HCT116 (cell line): ENCODE measurements at regions not wholly inside any gene's neighbourhood (a gene's known extent, or its start where the extent isn't known, plus 50 kb on each side); places are given as distances from the start of the nearest gene placed in this dataset.

ENCODE experiments used
- ATAC-seq: fragments of 200-7000 bp; cut with Tn5 transposase; 2 replicates; pipeline ENCODE4 v1.9.1; 2020; ENCODE audit warnings: mild to moderate bottlenecking, moderate library complexity
- BruUV-seq: library from RNA; stranded (reverse); fragments of 400-500 nt; replicated peaks from 2 replicates; lab custom pipeline; 2021; lab: Mats Ljungman, UMichigan
- CTCF ChIA-PET: fragments of 300-600 bp; sonication (Branson Sonifier 250); formaldehyde crosslinking; loops from one replicate; lab custom pipeline; 2021; ENCODE audit warnings: antibody characterized with exemption; lab: Charles Lee
- POLR2A ChIA-PET: fragments of 300-600, 350-600 bp; sonication (Branson Sonifier 250); formaldehyde crosslinking; loops from one replicate; lab custom pipeline; 2021; ENCODE audit warnings: antibody characterized with exemption; lab: Charles Lee
- RAD21 ChIA-PET, 2 experiments: fragments of 300-600 bp; sonication (Branson Sonifier 250); formaldehyde crosslinking; loops; one replicate each; lab custom pipeline; 2023; ENCODE audit warnings: low total read pairs in 2 of 2; ENCODE audit not compliant: uncharacterized antibody in 2 of 2, unreplicated experiment in 2 of 2, low non-redundant PET in 1 of 2; lab: Charles Lee
- DNase-seq: peaks from one replicate; pipeline ENCODE4 v3.0.0-alpha.2; 2010; ENCODE audit warnings: low read depth, low spot score
- H2AFZ ChIP-seq: fragments of 200-600 bp; shearing (Covaris generic), sonication (generic); 2 replicates; pipeline ENCODE4 v1.6.1; 2017; ENCODE audit warnings: low read depth, mixed run types, mixed read lengths, antibody characterized with exemption, low read length; ENCODE audit not compliant: poor library complexity, severe bottlenecking
- H3K27ac ChIP-seq: 2 replicates; pipeline ENCODE4 v1.5.1; 2012; ENCODE audit warnings: low read depth, low read length
- H3K27me3 ChIP-seq: fragments of 200-600 bp; sonication (generic); 2 replicates; pipeline ENCODE4 v1.6.1; 2016; ENCODE audit warnings: mixed run types, low read length, mixed read lengths; ENCODE audit not compliant: insufficient read depth
- H3K36me3 ChIP-seq, 2 experiments: fragments of 200-500 bp in 1 of 2; fragments of 200-600 bp in 1 of 2; sonication (Bioruptor generic) in 1 of 2; sonication (generic) in 1 of 2; 2 replicates each; pipeline versions ENCODE4 v1.5.1 to v1.6.1; 2014 to 2016; ENCODE audit warnings: low read length in 2 of 2, inconsistent platforms in 1 of 2, mixed read lengths in 1 of 2, mixed run types in 1 of 2; ENCODE audit not compliant: insufficient read depth in 2 of 2, control insufficient read depth in 1 of 2
- H3K4me1 ChIP-seq, 2 experiments: fragments of 200-600 bp in 1 of 2; sonication (generic) in 1 of 2; 2 replicates each; pipeline versions ENCODE4 v1.5.1 to v1.6.1; 2012 to 2017; ENCODE audit warnings: low read length in 2 of 2, inconsistent platforms in 1 of 2, mild to moderate bottlenecking in 1 of 2, mixed read lengths in 1 of 2, mixed run types in 1 of 2, moderate library complexity in 1 of 2; ENCODE audit not compliant: insufficient read depth in 2 of 2, control insufficient read depth in 1 of 2
- H3K4me2 ChIP-seq: fragments of 200-600 bp; sonication (generic); 2 replicates; pipeline ENCODE4 v1.6.1; 2017; ENCODE audit warnings: mixed run types, low read length, mixed read lengths
- H3K4me3 ChIP-seq, 2 experiments: fragments of 200-600 bp in 1 of 2; sonication (generic) in 1 of 2; replicated peaks in 1 of 2; 2 replicates each; pipeline ENCODE4 v1.5.1; 2011 to 2016; ENCODE audit warnings: low read length in 2 of 2, control low read depth in 1 of 2, low read depth in 1 of 2, mild to moderate bottlenecking in 1 of 2, mixed read lengths in 1 of 2, mixed run types in 1 of 2
- H3K79me2 ChIP-seq: fragments of 200-600 bp; sonication (generic); 2 replicates; pipeline ENCODE4 v1.6.1; 2017; ENCODE audit warnings: mild to moderate bottlenecking, mixed run types, low read length, moderate library complexity, mixed read lengths; ENCODE audit not compliant: insufficient read depth
- H3K9ac ChIP-seq: fragments of 200-600 bp; sonication (generic); 2 replicates; pipeline ENCODE4 v1.6.1; 2016; ENCODE audit warnings: low read length, mixed read lengths
- H3K9me2 ChIP-seq: fragments of 200-600 bp; sonication (generic), shearing (Covaris generic); 2 replicates; pipeline ENCODE4 v1.6.1; 2017; ENCODE audit warnings: mixed run types, mild to moderate bottlenecking, moderate library complexity; ENCODE audit not compliant: insufficient read depth
- H3K9me3 ChIP-seq, 2 experiments: fragments of 200-500 bp in 1 of 2; fragments of 200-600 bp in 1 of 2; sonication (Bioruptor generic) in 1 of 2; sonication (generic) in 1 of 2; 2 replicates each; pipeline ENCODE4 v1.6.1; 2014 to 2017; ENCODE audit warnings: low read length in 2 of 2, mixed read lengths in 2 of 2, inconsistent platforms in 1 of 2, low read depth in 1 of 2, mild to moderate bottlenecking in 1 of 2, mixed run types in 1 of 2, moderate library complexity in 1 of 2; ENCODE audit not compliant: control insufficient read depth in 1 of 2, insufficient read depth in 1 of 2
- H4K20me1 ChIP-seq: fragments of 200-600 bp; sonication (generic), shearing (Covaris generic); 2 replicates; pipeline ENCODE4 v1.6.1; 2017; ENCODE audit warnings: mixed run types, mild to moderate bottlenecking, moderate library complexity; ENCODE audit not compliant: insufficient read depth
- ATF3 ChIP-seq: IDR thresholded peaks from 2 replicates; pipeline ENCODE4 v1.6.1; 2012
- CBX3 ChIP-seq: IDR thresholded peaks from 2 replicates; pipeline ENCODE4 v1.6.1; 2012; ENCODE audit warnings: low read depth
- CEBPB ChIP-seq: IDR thresholded peaks from 2 replicates; pipeline ENCODE4 v1.6.1; 2012; ENCODE audit warnings: low read depth
- EGR1 ChIP-seq: IDR thresholded peaks from 2 replicates; pipeline ENCODE4 v1.6.1; 2012; ENCODE audit warnings: low read depth
- EZH2 ChIP-seq: fragments of 200-600 bp; sonication (generic); IDR thresholded peaks from 2 replicates; pipeline ENCODE4 v1.6.1; 2017; ENCODE audit warnings: antibody characterized with exemption, mixed run types
- EZH2phosphoT487 ChIP-seq: fragments of 200-600 bp; IDR thresholded peaks from 2 replicates; pipeline ENCODE4 v1.6.1; 2018; ENCODE audit warnings: antibody characterized with exemption, borderline replicate concordance
- FOSL1 ChIP-seq: IDR thresholded peaks from 2 replicates; pipeline ENCODE4 v1.6.1; 2012; ENCODE audit warnings: low read depth
- JUND ChIP-seq: IDR thresholded peaks from 2 replicates; pipeline ENCODE4 v1.6.1; 2012
- POLR2A ChIP-seq: IDR thresholded peaks from 2 replicates; pipeline ENCODE4 v1.7.0; 2011; ENCODE audit warnings: borderline replicate concordance; ENCODE audit not compliant: insufficient read depth, insufficient read length; ENCODE audit errors: extremely low read depth
- POLR2AphosphoS5 ChIP-seq: IDR thresholded peaks from 2 replicates; pipeline ENCODE4 v1.6.1; 2011; ENCODE audit warnings: mild to moderate bottlenecking, low read depth, low read length, moderate library complexity
- RAD21 ChIP-seq: IDR thresholded peaks from 2 replicates; pipeline ENCODE4 v1.6.1; 2012; ENCODE audit warnings: low read depth, mild to moderate bottlenecking
- SIN3A ChIP-seq: IDR thresholded peaks from 2 replicates; pipeline ENCODE4 v1.6.1; 2012; ENCODE audit warnings: low read depth
- SP1 ChIP-seq: IDR thresholded peaks from 2 replicates; pipeline ENCODE4 v1.6.1; 2012; ENCODE audit warnings: low read depth
- SRF ChIP-seq: IDR thresholded peaks from 2 replicates; pipeline ENCODE4 v1.6.1; 2012; ENCODE audit warnings: low read depth
- TCF7L2 ChIP-seq: IDR thresholded peaks from 2 replicates; pipeline ENCODE4 v1.7.0; 2011; ENCODE audit warnings: borderline replicate concordance, inconsistent platforms; ENCODE audit not compliant: insufficient read depth, insufficient read length; ENCODE audit errors: extremely low read depth
- ZBTB33 ChIP-seq: IDR thresholded peaks from 2 replicates; pipeline ENCODE4 v1.6.1; 2011; ENCODE audit warnings: mild to moderate bottlenecking, low read length, moderate library complexity; ENCODE audit not compliant: insufficient replicate concordance; ENCODE audit errors: extremely low read depth
- ZFX ChIP-seq: fragments of 450-650 bp; IDR thresholded peaks from 2 replicates; pipeline ENCODE4 v1.6.1; 2017
- ZNF274 ChIP-seq: fragments of 200-500 bp; sonication (Bioruptor generic); IDR thresholded peaks from 2 replicates; pipeline ENCODE4 v1.6.1; 2014; ENCODE audit warnings: mild to moderate bottlenecking, low read depth, low read length, inconsistent platforms
- intact Hi-C: fragments of 100-400 bp; cut with micrococcal nuclease; formaldehyde crosslinking; loops from 2 replicates; pipeline ENCODE4 v1.10.0; 2022
- TF ChIP-seq, protein P1 (sequence below): IDR thresholded peaks from 2 replicates; pipeline ENCODE4 v1.6.1; 2012
- TF ChIP-seq, protein P2 (sequence below): IDR thresholded peaks from 2 replicates; pipeline ENCODE4 v1.6.1; 2012; ENCODE audit warnings: low read depth

- intact Hi-C loops: no loop called here
- ChIA-PET CTCF (no interaction called here), POLR2A (no interaction called here), RAD21 (no interaction called here)
- TF ChIP-seq ZNF274 (no peak), CBX3 (no peak), ZBTB33 (no peak), RAD21 (no peak), SP1 (no peak), EGR1 (no peak), JUND (no peak), CEBPB (no peak), EZH2phosphoT487 (no peak), EZH2 (no peak), TCF7L2 (no peak), POLR2A (no peak), ZFX (no peak), ATF3 (no peak), SIN3A (no peak), SRF (no peak), POLR2AphosphoS5 (no peak), FOSL1 (no peak)
- TF ChIP-seq, protein P1, sequence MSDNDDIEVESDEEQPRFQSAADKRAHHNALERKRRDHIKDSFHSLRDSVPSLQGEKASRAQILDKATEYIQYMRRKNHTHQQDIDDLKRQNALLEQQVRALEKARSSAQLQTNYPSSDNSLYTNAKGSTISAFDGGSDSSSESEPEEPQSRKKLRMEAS: no peak
- TF ChIP-seq, protein P2, sequence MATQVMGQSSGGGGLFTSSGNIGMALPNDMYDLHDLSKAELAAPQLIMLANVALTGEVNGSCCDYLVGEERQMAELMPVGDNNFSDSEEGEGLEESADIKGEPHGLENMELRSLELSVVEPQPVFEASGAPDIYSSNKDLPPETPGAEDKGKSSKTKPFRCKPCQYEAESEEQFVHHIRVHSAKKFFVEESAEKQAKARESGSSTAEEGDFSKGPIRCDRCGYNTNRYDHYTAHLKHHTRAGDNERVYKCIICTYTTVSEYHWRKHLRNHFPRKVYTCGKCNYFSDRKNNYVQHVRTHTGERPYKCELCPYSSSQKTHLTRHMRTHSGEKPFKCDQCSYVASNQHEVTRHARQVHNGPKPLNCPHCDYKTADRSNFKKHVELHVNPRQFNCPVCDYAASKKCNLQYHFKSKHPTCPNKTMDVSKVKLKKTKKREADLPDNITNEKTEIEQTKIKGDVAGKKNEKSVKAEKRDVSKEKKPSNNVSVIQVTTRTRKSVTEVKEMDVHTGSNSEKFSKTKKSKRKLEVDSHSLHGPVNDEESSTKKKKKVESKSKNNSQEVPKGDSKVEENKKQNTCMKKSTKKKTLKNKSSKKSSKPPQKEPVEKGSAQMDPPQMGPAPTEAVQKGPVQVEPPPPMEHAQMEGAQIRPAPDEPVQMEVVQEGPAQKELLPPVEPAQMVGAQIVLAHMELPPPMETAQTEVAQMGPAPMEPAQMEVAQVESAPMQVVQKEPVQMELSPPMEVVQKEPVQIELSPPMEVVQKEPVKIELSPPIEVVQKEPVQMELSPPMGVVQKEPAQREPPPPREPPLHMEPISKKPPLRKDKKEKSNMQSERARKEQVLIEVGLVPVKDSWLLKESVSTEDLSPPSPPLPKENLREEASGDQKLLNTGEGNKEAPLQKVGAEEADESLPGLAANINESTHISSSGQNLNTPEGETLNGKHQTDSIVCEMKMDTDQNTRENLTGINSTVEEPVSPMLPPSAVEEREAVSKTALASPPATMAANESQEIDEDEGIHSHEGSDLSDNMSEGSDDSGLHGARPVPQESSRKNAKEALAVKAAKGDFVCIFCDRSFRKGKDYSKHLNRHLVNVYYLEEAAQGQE: no peak
- H3K9ac ChIP-seq: no peak overlapping the region
- H3K9me3 ChIP-seq: no peaks in the 10 kb centered on the region
- no peak overlapping the region for H3K27ac ChIP-seq
- no peaks in the 10 kb centered on the region for H4K20me1 ChIP-seq
- no TSS peak for BruUV-seq
- no peaks in the 10 kb centered on the region for H3K4me1 ChIP-seq
- no peaks in the 10 kb centered on the region for H3K27me3 ChIP-seq
- no peak overlapping the region for H3K4me2 ChIP-seq
- ATAC-seq (no peak), DNase-seq (no peak)
- no peak overlapping the region for H3K4me3 ChIP-seq
- no peaks in the 10 kb centered on the region for H3K79me2 ChIP-seq
- H3K9me2 ChIP-seq: no peaks in the 10 kb centered on the region
- no peak overlapping the region for H2AFZ ChIP-seq
- no peaks in the 10 kb centered on the region for H3K36me3 ChIP-seq
Observed at GRCh38 chr5:89973516-89973915, 436.0 kb downstream of the CETN3 start.
